ENCODE measurements at regions not wholly inside any gene's neighbourhood (a gene's known extent, or its start where the extent isn't known, plus 50 kb on each side); places are given as distances from the start of the nearest gene placed in this dataset.
"Not testable (repeated sequence)": the region's sequence is repeated elsewhere in the genome, so short reads cannot be mapped to it uniquely, and the experiment has no call there.

GRCh38 chr14:37787879-37788494, 192.6 kb downstream of the TTC6 start:
- no peak for DNase-seq

- DNase-seq = no peak
Observed at GRCh38 chr14:37791384-37792036, 196.1 kb downstream of the TTC6 start.

- DNase-seq = no peak
Observed at GRCh38 chr14:37792124-37792523, 196.7 kb downstream of the TTC6 start.

- no peak for DNase-seq
Observed at GRCh38 chr14:37796703-37797416, 201.4 kb downstream of the TTC6 start.

GRCh38 chr14:37797675-37798074, 202.2 kb downstream of the TTC6 start:
- DNase-seq = no peak

GRCh38 chr14:37807722-37808121, 212.3 kb downstream of the TTC6 start:
- DNase-seq = no peak

- no peak for DNase-seq
Observed at GRCh38 chr14:37810094-37810801, 214.8 kb downstream of the TTC6 start.

- DNase-seq = no peak
Observed at GRCh38 chr14:37813732-37814131, 218.3 kb downstream of the TTC6 start.

GRCh38 chr14:37816135-37816534, 220.7 kb downstream of the TTC6 start:
- no peak for DNase-seq

GRCh38 chr14:37816743-37817295, 221.4 kb downstream of the TTC6 start:
- no peak for DNase-seq

- DNase-seq = no peak
Observed at GRCh38 chr14:37819155-37820015, 224.0 kb downstream of the TTC6 start.

GRCh38 chr14:37820810-37821209, 225.4 kb downstream of the TTC6 start:
- not testable (repeated sequence) for DNase-seq

- DNase-seq = no peak
Observed at GRCh38 chr14:37824939-37825712, 229.7 kb downstream of the TTC6 start.

GRCh38 chr14:37826869-37827268, 231.4 kb downstream of the TTC6 start:
- no peak for DNase-seq

- DNase-seq = no peak
Observed at GRCh38 chr14:37830271-37830670, 234.8 kb downstream of the TTC6 start.

GRCh38 chr14:37834275-37834674, 238.8 kb downstream of the TTC6 start:
- no peak for DNase-seq

GRCh38 chr14:37838778-37839177, 243.3 kb downstream of the TTC6 start:
- not testable (repeated sequence) for DNase-seq

GRCh38 chr14:37841039-37841438, 245.6 kb downstream of the TTC6 start:
- DNase-seq = not testable (repeated sequence)

GRCh38 chr14:37842106-37842505, 246.7 kb downstream of the TTC6 start:
- no peak for DNase-seq

- no peak for DNase-seq
Observed at GRCh38 chr14:37843954-37844607, 248.7 kb downstream of the TTC6 start.

GRCh38 chr14:37844614-37845013, 249.2 kb downstream of the TTC6 start:
- DNase-seq = no peak

All from stimulated activated CD4-positive, alpha-beta T cell treated with anti-CD3 and anti-CD28 coated beads, Interleukin-4, amount 100 ng/mL, for 4 hours (primary cell).